ENCODE measurements at regions not wholly inside any gene's neighbourhood (a gene's known extent, or its start where the extent isn't known, plus 50 kb on each side); places are given as distances from the start of the nearest gene placed in this dataset.
"Not testable (repeated sequence)": the region's sequence is repeated elsewhere in the genome, so short reads cannot be mapped to it uniquely, and the experiment has no call there.

DNA sequence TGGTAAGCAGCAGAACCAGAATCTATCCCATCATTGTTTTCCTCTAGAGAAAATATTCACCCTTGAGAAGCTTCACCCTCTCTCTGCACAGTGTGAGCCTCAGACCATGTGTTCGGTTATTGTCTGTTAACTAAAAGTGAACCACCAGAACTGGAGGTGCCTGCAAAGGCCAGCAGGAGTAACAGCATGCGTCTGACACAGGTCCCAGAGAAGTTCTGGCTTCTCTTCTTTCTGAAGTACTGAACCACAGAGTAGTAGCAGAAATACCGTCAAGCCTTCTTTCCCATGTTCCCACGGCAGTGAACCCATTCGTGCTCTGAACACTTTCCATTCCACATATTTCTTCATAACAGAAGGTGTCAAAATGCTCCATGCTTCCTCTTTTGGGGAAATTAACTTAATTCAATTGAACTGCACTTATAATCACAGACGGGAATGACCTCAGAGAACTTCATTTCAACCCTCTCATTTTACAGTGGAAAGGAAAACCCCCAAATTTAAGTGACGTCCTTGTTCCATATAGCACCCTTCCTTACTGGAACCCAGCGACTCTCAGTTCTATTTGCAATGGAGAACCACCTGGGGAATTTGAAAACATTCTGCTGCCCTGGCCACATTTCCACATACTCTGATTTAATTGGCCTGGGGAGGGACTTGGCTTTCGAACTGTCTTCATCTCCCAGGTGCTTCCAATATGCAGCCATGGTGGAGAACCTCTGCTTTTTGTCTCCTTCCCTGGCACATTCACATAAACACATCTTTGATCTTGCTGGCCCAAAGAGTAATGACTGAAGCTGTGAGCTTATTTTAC lies 519.1 kb downstream of the RNF144A start:
- no peak for DNase-seq

DNA sequence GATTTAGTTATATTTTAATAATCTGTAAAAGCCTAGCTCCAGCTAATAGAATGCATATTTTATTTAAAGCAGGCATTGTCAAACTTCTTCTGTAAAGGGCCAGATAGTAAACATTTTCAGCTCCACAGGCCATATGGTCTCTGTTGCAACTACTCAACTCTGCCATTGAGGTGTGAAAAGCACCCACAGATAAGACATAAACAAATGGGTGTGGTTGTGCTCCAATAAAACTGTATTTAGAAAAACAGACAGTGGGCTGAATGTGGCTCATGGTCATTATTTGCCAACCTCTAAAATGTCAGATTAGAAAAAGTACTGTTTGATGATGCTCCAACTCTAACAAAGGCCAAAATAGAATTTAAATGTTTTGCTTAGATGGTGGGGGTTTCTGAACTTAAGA lies 519.9 kb downstream of the RNF144A start:
- no peak for DNase-seq

DNA sequence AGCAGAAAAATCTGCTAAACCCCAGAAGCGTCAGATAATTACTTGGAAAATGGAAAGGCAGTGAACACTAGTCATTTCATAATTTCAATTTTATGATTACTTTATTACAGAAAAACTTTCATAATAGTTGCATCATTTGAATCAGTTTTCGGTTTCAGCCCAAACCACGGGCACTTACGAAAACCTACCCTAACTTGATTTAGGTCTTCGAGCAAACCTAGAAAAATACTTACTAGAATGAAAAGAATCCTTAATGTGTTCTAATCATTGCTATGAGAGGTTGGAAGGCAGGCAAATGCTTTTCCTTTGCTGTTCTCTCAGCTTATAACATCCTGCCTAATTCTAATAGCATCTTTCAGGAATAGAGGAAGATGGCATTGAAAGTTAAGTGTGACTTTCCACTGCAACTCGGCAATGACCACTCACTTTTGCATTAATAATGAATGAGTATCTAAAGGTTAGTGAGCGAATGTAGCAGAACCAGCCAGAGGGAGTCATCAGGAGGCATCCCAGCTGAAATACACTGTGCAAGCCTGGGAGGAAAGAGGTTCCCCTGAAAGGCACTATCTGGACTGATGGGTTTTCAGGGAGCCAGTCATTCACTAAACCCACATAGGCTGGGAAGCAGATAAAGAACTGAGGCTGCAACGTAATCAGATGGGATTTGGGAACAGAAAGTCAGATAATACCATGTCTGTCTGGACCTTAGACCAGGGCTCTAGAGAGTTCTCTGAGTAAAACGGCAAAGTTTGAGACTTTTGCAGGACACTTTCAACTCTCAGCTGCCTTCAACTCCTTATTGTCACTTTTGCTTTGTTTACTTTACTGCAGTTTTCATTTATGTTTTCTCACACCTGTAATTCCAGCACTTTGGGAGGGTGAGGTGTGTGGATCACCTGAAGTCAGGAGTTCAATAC lies 520.8 kb downstream of the RNF144A start:
- DNase-seq: no peak

DNA sequence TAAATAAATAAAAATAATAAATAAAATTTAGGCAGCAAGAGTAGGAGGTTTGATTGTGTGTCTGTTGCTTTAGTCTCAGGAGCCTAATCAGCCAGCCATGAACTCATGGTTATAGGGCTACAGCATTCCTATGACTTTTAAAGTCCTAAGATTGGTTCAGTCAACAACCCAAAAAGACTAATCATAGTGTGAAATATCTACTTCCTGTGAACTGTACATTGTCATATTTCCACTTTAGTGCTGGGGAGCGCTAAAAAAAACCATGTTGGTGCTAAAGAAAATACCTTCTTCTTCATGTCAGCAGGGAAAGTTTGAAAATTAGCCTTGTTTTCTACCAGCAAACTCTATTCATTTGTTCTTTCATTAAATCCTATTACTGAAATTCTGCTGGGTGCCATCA lies 521.6 kb downstream of the RNF144A start:
- no peak for DNase-seq

DNA sequence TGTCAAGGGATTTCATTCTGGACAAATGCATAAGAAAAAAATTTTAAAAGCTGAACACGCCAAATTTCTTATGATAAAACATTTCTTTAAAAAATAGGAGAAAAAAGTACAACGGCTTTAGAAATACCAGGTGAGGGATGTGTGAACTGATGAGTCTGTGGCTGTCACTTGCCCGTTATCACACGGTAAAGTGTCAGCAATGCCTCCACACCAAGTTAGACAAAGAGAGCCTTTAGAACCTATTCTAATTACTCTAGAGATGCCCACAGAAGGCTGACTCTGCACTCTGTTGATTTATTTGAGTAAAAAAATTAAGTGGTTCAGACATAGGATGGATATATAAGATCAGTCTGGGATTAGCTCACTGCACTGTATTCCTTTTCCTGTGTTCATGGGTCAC lies 523.8 kb downstream of the RNF144A start:
- DNase-seq: no peak

DNA sequence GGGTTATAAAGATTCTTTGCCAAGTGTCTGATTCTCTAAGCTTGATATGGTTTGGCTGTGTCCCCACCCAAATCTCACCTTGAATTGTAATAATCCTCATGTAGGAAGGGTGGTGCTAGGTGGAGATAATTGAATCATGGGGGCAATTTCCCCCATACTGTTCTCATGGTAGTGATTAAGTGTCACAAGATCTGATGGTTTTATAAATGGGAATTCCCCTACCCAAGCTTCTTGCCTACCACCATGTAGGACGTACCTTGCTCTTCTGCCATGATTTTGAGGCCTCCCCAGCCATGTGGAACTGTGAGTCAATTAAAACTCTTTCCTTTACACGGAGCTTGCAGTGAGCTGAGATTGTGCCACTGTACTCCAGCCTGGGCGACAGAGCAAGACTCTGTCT lies 524.6 kb downstream of the RNF144A start:
- DNase-seq: not testable (repeated sequence)

DNA sequence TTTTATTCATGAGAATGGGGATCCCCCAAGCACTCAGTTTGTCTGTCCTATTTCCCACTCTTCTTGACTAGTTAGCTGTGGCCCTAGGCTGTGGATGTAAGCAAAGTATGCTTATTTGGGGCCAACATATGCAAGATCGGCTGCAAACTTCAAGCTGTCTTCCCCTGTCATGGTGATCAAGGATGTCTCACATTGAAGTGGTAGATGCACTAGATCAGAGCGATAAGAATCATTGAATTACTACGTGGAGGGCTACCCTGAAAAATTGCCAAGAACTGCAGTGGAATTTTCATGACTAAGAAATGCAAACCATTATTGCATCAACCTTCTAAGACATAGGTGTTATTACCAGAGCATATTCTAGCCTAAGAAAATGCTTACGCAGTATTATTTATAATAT lies 527.4 kb downstream of the RNF144A start:
- no peak for DNase-seq

DNA sequence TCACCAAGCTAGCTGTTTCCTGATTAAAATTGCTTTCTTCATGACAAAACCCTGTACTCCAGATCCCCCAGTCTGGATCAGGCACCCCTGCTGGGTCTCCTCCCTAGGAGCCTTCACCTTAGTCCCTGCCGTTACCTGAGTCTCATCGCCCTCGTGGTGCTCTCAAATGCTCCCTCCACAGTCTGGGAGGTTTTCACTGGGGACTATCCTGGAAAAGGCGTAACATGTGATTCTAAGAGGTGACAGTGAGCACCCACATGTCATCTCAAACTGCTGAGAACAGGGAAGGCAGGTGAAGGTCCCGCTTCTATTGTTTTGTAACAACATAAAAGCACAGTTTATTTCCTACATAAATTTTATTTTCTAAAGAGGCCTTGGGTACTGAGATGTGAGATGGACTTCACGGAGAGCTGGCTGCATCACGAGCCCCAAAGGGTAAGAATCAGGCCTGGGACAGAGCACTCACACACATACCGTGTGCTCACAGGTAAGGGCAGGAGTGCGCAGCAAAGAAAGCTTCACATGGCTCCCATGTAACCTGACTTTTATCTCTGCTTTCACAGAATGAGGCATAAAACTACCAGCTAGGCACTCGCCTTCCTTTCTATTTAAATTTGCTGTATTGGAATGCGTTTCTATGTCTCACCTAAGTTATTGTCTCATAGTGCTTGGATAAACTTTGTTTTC lies 531.5 kb downstream of the RNF144A start:
- no peak for DNase-seq

DNA sequence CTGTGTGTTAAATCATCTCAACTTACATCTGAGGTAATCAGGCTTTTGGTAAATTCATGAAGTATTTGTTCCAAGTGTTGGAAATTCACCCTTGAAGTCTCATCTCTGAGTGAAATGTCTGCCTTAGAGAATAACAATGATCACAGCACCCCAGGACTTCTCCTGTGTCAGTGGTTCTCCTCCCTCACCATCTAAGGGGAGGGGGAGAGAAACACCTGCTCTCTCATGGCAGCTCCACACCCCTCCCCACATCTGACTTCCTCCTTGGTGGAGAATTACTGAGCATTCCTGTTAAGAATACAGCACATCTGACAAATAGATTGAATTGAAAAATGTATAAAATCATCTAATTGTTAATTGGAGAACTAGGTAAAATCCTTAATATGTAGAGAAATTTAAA lies 532.1 kb downstream of the RNF144A start:
- no peak for DNase-seq

DNA sequence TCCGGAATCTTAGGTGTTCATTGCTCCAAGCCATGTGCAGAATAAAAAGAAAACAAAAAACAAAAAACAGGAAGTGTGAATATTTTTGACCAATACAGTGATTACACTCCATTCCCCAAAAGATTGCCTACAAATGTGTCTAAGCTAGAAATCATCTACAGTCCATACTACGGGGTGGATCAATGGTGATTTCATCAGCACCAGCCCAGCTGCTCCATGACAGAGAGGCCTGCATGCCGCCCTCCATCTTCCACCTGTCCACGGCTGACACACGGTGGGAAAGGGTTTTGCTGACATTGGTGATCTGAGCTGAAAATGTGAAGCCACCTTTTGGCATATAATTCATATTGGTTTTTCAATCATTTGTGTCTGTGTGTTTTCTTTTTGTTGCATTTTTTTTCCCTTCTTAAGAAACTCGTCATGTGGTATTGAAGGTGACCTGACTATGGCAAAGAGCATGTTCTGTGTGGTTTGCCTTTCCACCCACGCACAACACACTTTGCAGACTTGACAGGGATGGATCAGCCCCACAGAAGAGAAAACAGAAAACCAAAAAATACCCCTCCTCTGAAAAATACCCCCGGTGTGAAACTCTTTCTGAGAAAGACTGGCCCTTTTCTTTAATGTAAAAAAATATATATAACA lies 533.1 kb downstream of the RNF144A start:
- no peak for DNase-seq

DNA sequence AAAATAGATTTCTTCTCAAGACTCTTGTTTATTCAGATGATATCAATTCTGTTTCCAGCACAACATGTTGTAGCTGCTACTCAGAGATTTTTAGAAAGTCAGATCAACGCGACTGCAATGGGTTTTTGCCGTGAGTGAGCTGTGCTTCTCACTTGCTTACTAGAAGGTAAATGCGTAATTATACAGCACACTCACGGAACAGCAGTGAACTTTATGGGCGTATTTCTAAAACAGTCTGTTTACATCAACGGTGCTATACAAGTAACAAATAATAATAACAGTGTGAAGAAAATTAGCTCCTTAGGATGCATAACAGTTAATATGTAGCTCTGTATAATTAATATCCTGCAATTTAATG lies 533.6 kb downstream of the RNF144A start:
- no peak for DNase-seq

DNA sequence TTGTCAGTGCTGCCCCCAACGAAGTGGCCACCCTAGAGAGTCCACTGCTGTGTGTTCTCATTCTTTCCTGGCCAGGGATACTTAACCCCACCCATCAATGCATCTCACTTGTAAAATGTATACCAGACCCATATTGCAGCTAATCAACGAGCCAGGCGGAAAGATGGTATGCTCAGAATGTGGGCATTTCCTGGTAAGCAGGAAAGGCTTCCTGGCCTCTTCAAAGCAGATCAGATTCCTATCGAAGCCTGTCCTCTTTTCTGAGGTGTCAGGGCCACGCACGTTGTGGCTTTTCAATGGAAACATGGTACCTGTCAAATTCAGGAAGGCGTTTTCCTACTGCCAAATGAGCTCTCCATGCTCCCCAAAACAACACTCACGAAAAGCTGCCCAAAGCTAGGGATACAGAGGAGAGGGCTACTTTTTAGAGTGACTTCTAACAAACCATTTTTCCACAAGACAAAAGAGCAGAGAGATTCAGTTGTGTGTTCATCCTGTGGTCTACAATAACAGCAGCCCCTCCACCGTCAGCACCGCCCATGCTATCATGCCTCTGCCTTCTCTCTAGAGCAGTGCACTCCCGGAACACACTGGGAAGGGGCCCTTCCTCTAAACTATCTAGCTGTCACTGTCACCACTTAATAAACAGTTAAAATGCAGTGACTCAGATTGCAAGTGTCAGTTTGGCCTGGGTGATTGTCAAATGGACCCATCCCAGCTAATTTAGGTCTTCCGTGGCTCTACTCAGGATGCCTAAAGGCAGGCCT lies 535.1 kb downstream of the RNF144A start:
- no peak for DNase-seq

DNA sequence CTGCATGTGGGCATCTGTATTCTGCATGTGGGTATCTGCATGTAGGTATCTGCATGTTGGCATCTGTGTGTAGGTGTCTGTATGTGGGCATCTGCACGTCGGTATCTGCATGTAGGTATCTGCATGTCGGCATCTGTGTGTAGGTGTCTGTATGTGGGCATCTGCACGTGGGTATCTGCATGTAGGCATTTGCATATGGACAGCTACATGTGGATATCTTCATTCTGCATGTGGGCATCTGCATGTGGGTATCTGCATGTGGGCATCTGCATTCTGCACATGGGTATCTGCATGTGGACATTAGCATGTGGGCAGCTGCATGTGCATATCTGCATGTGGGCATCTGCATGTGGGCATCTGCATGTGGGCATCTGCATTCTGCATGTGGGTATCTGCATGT lies 537.4 kb downstream of the RNF144A start:
- no peak for DNase-seq

DNA sequence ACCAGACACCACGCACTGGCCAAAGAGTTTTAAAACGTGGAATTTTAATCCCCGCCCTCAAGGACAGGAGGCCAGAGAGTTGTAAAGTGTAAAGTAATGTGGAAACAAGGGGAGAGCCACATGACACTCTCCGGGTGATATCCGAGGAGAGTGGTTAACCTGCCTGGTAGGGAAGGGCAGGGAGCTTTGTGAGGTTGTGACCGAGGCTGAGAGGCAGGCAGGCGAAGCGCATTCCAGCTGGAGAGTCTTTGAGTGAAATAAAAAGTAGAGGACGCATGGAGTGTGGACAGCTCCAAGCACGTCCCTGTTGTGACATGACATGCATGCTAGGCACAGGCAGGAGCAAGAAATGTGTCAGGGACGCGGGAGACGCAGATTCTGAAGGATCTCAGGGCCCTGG lies 539.5 kb downstream of the RNF144A start:
- no peak for DNase-seq

DNA sequence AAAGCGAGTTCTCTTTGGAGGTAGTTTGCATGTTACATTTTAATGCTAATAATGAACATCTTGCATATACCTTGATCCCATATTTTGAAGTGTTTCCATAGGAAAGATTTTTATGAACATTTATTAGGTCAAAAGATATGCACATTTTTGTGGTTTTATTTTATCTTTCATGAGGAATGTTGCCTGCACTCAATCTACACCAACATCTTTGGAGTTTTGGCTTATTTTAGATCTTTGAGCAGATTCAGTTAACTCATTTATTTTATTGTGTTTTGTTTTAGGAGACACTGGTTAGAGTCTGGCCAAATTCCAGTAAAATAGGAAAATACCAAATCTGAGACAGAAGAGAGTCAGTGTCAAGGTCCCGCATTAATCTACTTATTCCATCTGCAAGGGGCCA lies 540.9 kb downstream of the RNF144A start:
- DNase-seq: no peak

DNA sequence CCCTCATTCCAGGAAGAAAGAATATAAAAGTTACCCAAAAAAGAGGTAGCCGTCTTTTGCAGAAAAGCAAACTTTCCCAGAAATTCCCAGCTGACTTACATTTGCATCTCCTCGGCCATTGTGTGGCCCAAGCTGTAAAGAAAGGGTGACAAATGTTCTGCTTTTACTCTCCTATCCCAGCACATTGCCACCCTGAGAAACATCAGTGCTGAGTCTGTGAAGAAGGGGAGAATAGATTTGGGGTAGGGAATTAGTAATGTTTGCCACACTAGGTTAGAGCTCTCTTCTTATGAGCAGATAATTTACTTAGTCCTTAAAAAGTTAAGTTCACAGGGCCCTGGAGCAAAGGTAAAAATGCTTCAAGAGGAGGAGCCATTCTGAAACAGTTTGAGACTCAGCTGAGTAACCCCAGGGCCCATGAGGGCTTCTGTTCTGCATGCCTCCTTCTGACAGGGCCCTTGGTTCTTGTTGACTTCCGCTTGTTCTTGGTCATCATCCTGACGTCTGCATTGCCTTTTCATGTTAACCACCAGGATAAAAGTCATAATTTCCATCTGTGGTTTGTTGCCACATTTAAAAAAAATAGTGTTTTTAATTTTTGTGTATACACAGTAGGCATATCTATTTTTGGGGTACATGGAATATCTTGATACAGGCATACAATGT lies 550.7 kb downstream of the RNF144A start:
- no peak for DNase-seq

DNA sequence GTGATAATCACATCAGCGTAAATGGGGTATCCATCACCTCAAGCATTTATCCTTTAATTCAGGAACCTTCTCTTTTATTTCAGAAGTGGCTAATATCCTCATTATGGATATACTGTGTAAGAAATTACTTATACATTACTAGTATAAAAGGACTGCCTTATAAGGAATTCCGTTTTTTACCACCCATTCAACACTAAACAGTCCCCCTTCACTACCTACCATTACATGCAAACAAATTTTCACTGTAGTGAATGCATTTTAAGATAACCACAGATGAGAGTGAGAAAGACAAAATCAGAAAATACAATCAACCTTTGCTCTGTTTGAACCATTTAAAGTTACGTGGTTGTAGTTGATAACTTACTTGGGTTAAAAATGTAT lies 551.2 kb downstream of the RNF144A start:
- no peak for DNase-seq

DNA sequence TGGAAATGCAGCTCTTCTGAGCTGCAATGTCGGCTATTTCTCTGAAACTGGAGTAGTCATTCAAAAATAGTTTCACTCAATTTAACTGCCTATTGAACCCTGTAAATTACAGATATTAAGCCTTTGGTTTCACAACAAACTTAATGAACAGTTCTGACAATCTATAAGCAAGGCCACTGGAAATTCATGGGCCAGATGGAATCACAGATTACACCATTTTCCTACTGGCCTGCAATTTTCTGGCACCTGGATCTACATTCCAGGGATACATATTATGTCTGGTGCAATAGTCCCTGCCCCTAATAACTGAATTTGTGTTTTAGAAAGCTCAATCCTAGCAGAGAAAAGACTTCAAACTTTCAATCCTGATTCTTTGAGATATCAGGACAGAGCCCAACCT lies 551.7 kb downstream of the RNF144A start:
- DNase-seq: no peak

DNA sequence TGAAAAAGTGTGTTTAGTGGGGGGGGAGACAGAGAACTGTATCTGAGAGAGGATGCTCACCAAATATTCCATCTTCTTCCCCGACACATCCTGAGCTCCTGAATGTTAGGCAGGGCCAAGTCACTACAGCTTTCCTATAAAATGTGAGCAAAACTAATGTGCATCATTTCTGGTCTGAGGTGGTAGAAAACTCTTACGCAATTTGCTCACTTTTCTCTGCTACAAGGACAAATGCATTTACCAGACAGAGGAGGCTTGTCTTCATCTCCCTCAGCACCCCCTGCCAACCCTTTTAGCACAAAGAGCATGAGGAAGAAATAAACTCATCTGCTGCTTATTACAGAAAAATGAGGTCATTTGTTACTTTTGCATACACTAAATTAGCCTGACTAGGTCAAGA lies 554.0 kb downstream of the RNF144A start:
- DNase-seq: no peak

DNA sequence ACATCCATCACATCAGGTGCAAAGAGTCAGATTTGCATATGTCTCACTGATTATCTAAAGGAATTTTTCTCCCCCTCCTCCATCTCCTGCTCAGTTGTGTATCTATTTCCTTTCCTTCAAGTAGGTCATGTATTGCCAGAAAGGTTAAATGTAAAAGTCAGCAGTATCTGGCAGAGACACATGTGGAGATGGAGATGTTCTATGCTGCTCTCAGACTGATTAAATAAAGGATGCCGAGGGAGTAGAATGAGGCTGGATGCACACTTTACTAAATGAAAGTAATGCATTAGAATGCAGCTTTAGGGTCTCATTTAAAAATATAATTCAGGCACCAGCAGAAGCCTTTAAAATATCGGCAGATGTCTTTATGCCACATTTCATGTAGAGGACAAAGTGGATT lies 555.3 kb downstream of the RNF144A start:
- no peak for DNase-seq

DNA sequence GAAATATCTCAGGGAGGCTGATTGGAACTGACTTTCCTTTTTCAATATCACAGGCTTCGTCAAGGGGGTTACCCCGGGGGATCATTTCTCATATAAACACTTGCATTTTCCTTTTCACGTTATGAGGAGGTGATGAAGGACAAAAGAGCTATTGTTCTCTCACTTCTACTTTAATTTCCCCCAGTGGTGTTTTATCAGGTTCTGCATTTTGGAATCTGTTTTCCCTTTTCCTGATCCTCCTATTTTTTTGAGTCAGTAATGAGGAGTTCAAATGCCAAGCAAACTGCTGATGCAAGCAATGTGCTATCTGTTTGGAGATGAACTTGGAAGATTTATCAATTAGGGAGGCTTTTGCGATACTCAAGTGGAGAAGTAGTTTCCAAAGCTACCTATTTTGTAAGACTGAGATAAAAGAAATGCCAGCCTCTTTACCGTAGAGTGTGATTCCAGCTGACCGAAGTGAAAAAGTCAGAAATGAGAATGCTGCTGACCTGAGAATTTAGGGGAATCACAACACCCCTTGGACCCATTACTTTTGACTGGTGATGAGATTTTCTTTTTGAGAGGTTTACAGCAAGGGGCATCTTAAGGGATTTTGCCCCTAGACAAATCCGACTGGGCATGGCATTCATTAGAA lies 556.0 kb downstream of the RNF144A start:
- no peak for DNase-seq

Data from NCI-H1105 (cell line).